ENCODE measurements at regions not wholly inside any gene's neighbourhood (a gene's known extent, or its start where the extent isn't known, plus 50 kb on each side); places are given as distances from the start of the nearest gene placed in this dataset.

- Histone ChIP-seq H3K9ac (no peak overlapping the region), H3F3A (ENCODE audit: insufficient read depth) (no peaks in the 10 kb centered on the region), H3K9me3 (ENCODE audit: low read depth) (no peaks in the 10 kb centered on the region), H3K4me2 (ENCODE audit: unreplicated experiment) (no peak overlapping the region), H3K9me2 (ENCODE audit: insufficient read depth) (no peaks in the 10 kb centered on the region), H3K27ac (no peak overlapping the region), H3K36me3 (ENCODE audit: low read depth) (no peaks in the 10 kb centered on the region), H4K20me1 (ENCODE audit: insufficient read depth) (no peaks in the 10 kb centered on the region), H3K4me3 (no peak overlapping the region), H3K79me2 (ENCODE audit: insufficient read depth) (no peaks in the 10 kb centered on the region), H2AFZ (no peak overlapping the region), H3K27me3 (replicated peaks; ENCODE audit: insufficient read depth) (no peaks in the 10 kb centered on the region), H3K4me1 (ENCODE audit: insufficient read depth) (no peaks in the 10 kb centered on the region)
- DNase-seq, result no peak
- TF ChIP-seq EZH2 (IDR thresholded peaks at IDR 0.05; ENCODE audit: insufficient read depth, poor library complexity, severe bottlenecking) (no peak), EZH2phosphoT487 (IDR thresholded peaks at IDR 0.05; ENCODE audit: insufficient read depth, low read depth) (no peak)
- in situ Hi-C loops (cut with MboI), result no loop called here
- 46 to 47% methylated on average over 13 of the region's 13 CpGs for WGBS, 2 experiments (ENCODE audit: low coverage in 1 of 2, low lambda C conversion rate in 2 of 2, missing lambda C conversion rate in 2 of 2)
Measured at GRCh38 chr9:129442803-129443511, 177.9 kb downstream of the C9orf50 start.

- no peak overlapping the region for H2AFZ ChIP-seq
- H3K4me1 ChIP-seq (ENCODE audit: insufficient read depth), result no peaks in the 10 kb centered on the region
- TF ChIP-seq EZH2phosphoT487 (IDR thresholded peaks at IDR 0.05; ENCODE audit: insufficient read depth, low read depth) (no peak), EZH2 (IDR thresholded peaks at IDR 0.05; ENCODE audit: insufficient read depth, poor library complexity, severe bottlenecking) (no peak)
- H3K4me3 ChIP-seq, result no peak overlapping the region
- no peak overlapping the region for H3K9ac ChIP-seq
- no peaks in the 10 kb centered on the region for H3F3A ChIP-seq (ENCODE audit: insufficient read depth)
- H3K27me3 ChIP-seq (replicated peaks; ENCODE audit: insufficient read depth), result no peaks in the 10 kb centered on the region
- H3K9me3 ChIP-seq (ENCODE audit: low read depth), result no peaks in the 10 kb centered on the region
- no peaks in the 10 kb centered on the region for H4K20me1 ChIP-seq (ENCODE audit: insufficient read depth)
- no peaks in the 10 kb centered on the region for H3K79me2 ChIP-seq (ENCODE audit: insufficient read depth)
- DNase-seq, result no peak
- in situ Hi-C loops (cut with MboI), result no loop called here
- H3K9me2 ChIP-seq (ENCODE audit: insufficient read depth), result no peaks in the 10 kb centered on the region
- H3K4me2 ChIP-seq (ENCODE audit: unreplicated experiment), result no peak overlapping the region
- WGBS, 2 experiments (ENCODE audit: low coverage in 1 of 2, low lambda C conversion rate in 2 of 2, missing lambda C conversion rate in 2 of 2), result 58 to 61% methylated on average over 7 of the region's 7 CpGs
- H3K27ac ChIP-seq, result no peak overlapping the region
- no peaks in the 10 kb centered on the region for H3K36me3 ChIP-seq (ENCODE audit: low read depth)
Measured at GRCh38 chr9:129441852-129442251, 179.0 kb downstream of the C9orf50 start.

GRCh38 chr9:129440435-129441186 lies 180.3 kb downstream of the C9orf50 start:
- 52 to 55% methylated on average over 12 of the region's 12 CpGs for WGBS, 2 experiments (ENCODE audit: low coverage in 1 of 2, low lambda C conversion rate in 2 of 2, missing lambda C conversion rate in 2 of 2)

GRCh38 chr9:129439242-129439641 lies 181.7 kb downstream of the C9orf50 start:
- WGBS, 2 experiments (ENCODE audit: low coverage in 1 of 2, low lambda C conversion rate in 2 of 2, missing lambda C conversion rate in 2 of 2), result 56 to 58% methylated on average over 6 of the region's 6 CpGs
- Histone ChIP-seq H3K9ac (no peak overlapping the region), H3K36me3 (ENCODE audit: low read depth) (no peaks in the 10 kb centered on the region), H3K4me3 (no peak overlapping the region), H4K20me1 (ENCODE audit: insufficient read depth) (no peaks in the 10 kb centered on the region), H3K27ac (no peak overlapping the region), H3K4me1 (ENCODE audit: insufficient read depth) (no peaks in the 10 kb centered on the region), H2AFZ (no peak overlapping the region), H3K27me3 (replicated peaks; ENCODE audit: insufficient read depth) (no peaks in the 10 kb centered on the region), H3K4me2 (ENCODE audit: unreplicated experiment) (no peak overlapping the region), H3K9me3 (ENCODE audit: low read depth) (no peaks in the 10 kb centered on the region), H3K79me2 (ENCODE audit: insufficient read depth) (no peaks in the 10 kb centered on the region), H3K9me2 (ENCODE audit: insufficient read depth) (no peaks in the 10 kb centered on the region), H3F3A (ENCODE audit: insufficient read depth) (no peaks in the 10 kb centered on the region)
- in situ Hi-C loops (cut with MboI), result no loop called here
- no peak for DNase-seq
- TF ChIP-seq EZH2 (IDR thresholded peaks at IDR 0.05; ENCODE audit: insufficient read depth, poor library complexity, severe bottlenecking) (no peak), EZH2phosphoT487 (IDR thresholded peaks at IDR 0.05; ENCODE audit: insufficient read depth, low read depth) (no peak)

More at GRCh38 chr9:129440435-129441186, 180.3 kb downstream of the C9orf50 start:
- no peak for DNase-seq
- Histone ChIP-seq H3K4me1 (ENCODE audit: insufficient read depth) (no peaks in the 10 kb centered on the region), H3K27ac (no peak overlapping the region), H3K9me3 (ENCODE audit: low read depth) (no peaks in the 10 kb centered on the region), H4K20me1 (ENCODE audit: insufficient read depth) (no peaks in the 10 kb centered on the region), H2AFZ (no peak overlapping the region), H3F3A (ENCODE audit: insufficient read depth) (no peaks in the 10 kb centered on the region), H3K27me3 (replicated peaks; ENCODE audit: insufficient read depth) (no peaks in the 10 kb centered on the region), H3K4me2 (ENCODE audit: unreplicated experiment) (no peak overlapping the region), H3K79me2 (ENCODE audit: insufficient read depth) (no peaks in the 10 kb centered on the region), H3K9ac (no peak overlapping the region), H3K9me2 (ENCODE audit: insufficient read depth) (no peaks in the 10 kb centered on the region), H3K4me3 (no peak overlapping the region), H3K36me3 (ENCODE audit: low read depth) (no peaks in the 10 kb centered on the region)
- no peak for TF ChIP-seq EZH2phosphoT487 (IDR thresholded peaks at IDR 0.05; ENCODE audit: insufficient read depth, low read depth)
- TF ChIP-seq EZH2 (IDR thresholded peaks at IDR 0.05; ENCODE audit: insufficient read depth, poor library complexity, severe bottlenecking), result no peak
- in situ Hi-C loops (cut with MboI), result no loop called here

Measured in GM23248 (cell line).